Endothelial cell of umbilical vein (primary cell): ENCODE measurements at regions not wholly inside any gene's neighbourhood (a gene's known extent, or its start where the extent isn't known, plus 50 kb on each side); places are given as distances from the start of the nearest gene placed in this dataset.

Source experiments
- BruUV-seq: library from RNA; stranded (reverse); fragments of 400-500 nt; replicated peaks from 2 replicates; lab custom pipeline; 2021; lab: Mats Ljungman, UMichigan
- CTCF ChIA-PET: fragments of 300-600, 350-600 bp; sonication (Branson Sonifier 250); formaldehyde crosslinking; loops from one replicate; lab custom pipeline; 2021; ENCODE audit warnings: antibody characterized with exemption, inconsistent platforms; lab: Charles Lee
- POLR2A ChIA-PET: fragments of 300-600, 350-600 bp; sonication (Branson Sonifier 250); formaldehyde crosslinking; loops from one replicate; lab custom pipeline; 2021; ENCODE audit warnings: antibody characterized with exemption, inconsistent platforms; lab: Charles Lee
- DNase-seq: peaks from one replicate; pipeline ENCODE4 v3.0.0-alpha.2; 2011; ENCODE audit warnings: low read depth, low spot score
- FAIRE-seq: peaks from 2 replicates; lab custom pipeline; 2011; peaks lifted over from hg19 to GRCh38; lab: Jason Lieb, UNC
- H2AFZ ChIP-seq: 2 replicates; pipeline ENCODE4 v1.6.0; 2012; ENCODE audit warnings: low read depth, low read length, control low read depth, inconsistent platforms
- H3K27ac ChIP-seq: 2 replicates; pipeline ENCODE4 v1.5.1; 2011; ENCODE audit warnings: low read depth, mild to moderate bottlenecking, control low read depth, low read length, moderate library complexity; ENCODE audit not compliant: insufficient read depth
- H3K27me3 ChIP-seq, 2 experiments: 2 replicates each; pipeline versions ENCODE4 v1.6.0 to v1.6.1; 2011; ENCODE audit warnings: low read length in 2 of 2, mixed read lengths in 1 of 2; ENCODE audit not compliant: control insufficient read depth in 2 of 2, insufficient read depth in 2 of 2
- H3K36me3 ChIP-seq, 2 experiments: 2 replicates in 1 of 2; 3 replicates in 1 of 2; pipeline ENCODE4 v1.5.1; 2011; ENCODE audit warnings: low read length in 2 of 2, mild to moderate bottlenecking in 1 of 2, moderate library complexity in 1 of 2; ENCODE audit not compliant: control insufficient read depth in 2 of 2, insufficient read depth in 2 of 2; ENCODE audit errors: extremely low read depth in 1 of 2
- H3K4me1 ChIP-seq: 3 replicates; pipeline ENCODE4 v1.5.1; 2011; ENCODE audit warnings: mild to moderate bottlenecking, low read length; ENCODE audit not compliant: control insufficient read depth, insufficient read depth; ENCODE audit errors: extremely low read depth
- H3K4me2 ChIP-seq: 2 replicates; pipeline ENCODE4 v1.6.1; 2011; ENCODE audit warnings: low read length, control low read depth, mixed read lengths; ENCODE audit not compliant: insufficient read depth
- H3K4me3 ChIP-seq, 3 experiments: fragments of 200-600 bp in 1 of 3; sonication (generic), shearing (Covaris generic) in 1 of 3; replicated peaks in 1 of 3; 2 replicates each; pipeline ENCODE4 v1.5.1; 2011 to 2016; ENCODE audit warnings: control low read depth in 3 of 3, low read length in 3 of 3, mild to moderate bottlenecking in 2 of 3, inconsistent platforms in 1 of 3, low read depth in 1 of 3, moderate library complexity in 1 of 3; ENCODE audit not compliant: insufficient read depth in 1 of 3
- H3K79me2 ChIP-seq: 2 replicates; pipeline ENCODE4 v1.6.0; 2012; ENCODE audit warnings: low read length, inconsistent platforms; ENCODE audit not compliant: control insufficient read depth, insufficient read depth
- H3K9ac ChIP-seq: replicated peaks from 2 replicates; pipeline ENCODE3; 2011; ENCODE audit warnings: low read length, control low read depth; ENCODE audit not compliant: insufficient read depth; ENCODE audit errors: extremely low read depth
- H3K9me1 ChIP-seq: replicated peaks from 3 replicates; pipeline ENCODE4 v1.6.0; 2011; ENCODE audit warnings: mild to moderate bottlenecking, low read length; ENCODE audit not compliant: control insufficient read depth, insufficient read depth; ENCODE audit errors: extremely low read depth
- H3K9me3 ChIP-seq: replicated peaks from 2 replicates; pipeline ENCODE4 v1.5.1; 2012; ENCODE audit warnings: low read length, inconsistent platforms; ENCODE audit not compliant: control insufficient read depth, insufficient read depth
- H4K20me1 ChIP-seq: replicated peaks from 2 replicates; pipeline ENCODE3; 2011; ENCODE audit warnings: mild to moderate bottlenecking, low read length; ENCODE audit not compliant: control insufficient read depth, insufficient read depth; ENCODE audit errors: extremely low read depth
- CTCF ChIP-seq, 2 donors: IDR thresholded peaks; 1 replicate in 1 of 2; 2 replicates in 1 of 2; pipeline ENCODE4 v1.5.1; 2011; ENCODE audit warnings: low read length in 2 of 2, mild to moderate bottlenecking in 2 of 2, moderate library complexity in 2 of 2, control low read depth in 1 of 2, inconsistent platforms in 1 of 2, low read depth in 1 of 2; ENCODE audit not compliant: insufficient read depth in 1 of 2; ENCODE audit errors: extremely low read depth in 1 of 2
- EZH2 ChIP-seq: IDR thresholded peaks from 2 replicates; pipeline ENCODE4 v1.6.1; 2012; ENCODE audit warnings: borderline replicate concordance, low read depth, mild to moderate bottlenecking, moderate library complexity, low read length, inconsistent platforms; ENCODE audit not compliant: severe bottlenecking
- FOS ChIP-seq: IDR thresholded peaks from 2 replicates; pipeline ENCODE4 v1.6.1; 2011; ENCODE audit warnings: mild to moderate bottlenecking, low read length, moderate library complexity, borderline replicate concordance; ENCODE audit not compliant: insufficient read depth
- GATA2 ChIP-seq: IDR thresholded peaks from 2 replicates; pipeline ENCODE4 v1.7.0; 2011; ENCODE audit warnings: low read depth, mild to moderate bottlenecking, moderate library complexity, mixed read lengths, low read length; ENCODE audit not compliant: insufficient read length, insufficient read depth
- JUN ChIP-seq: IDR thresholded peaks from 2 replicates; pipeline ENCODE4 v1.6.1; 2011; ENCODE audit warnings: borderline replicate concordance, low read depth; ENCODE audit not compliant: insufficient read length, insufficient read depth
- MAX ChIP-seq: IDR thresholded peaks from 2 replicates; pipeline ENCODE4 v1.6.1; 2011; ENCODE audit not compliant: insufficient read depth, insufficient read length
- MYC ChIP-seq: IDR thresholded peaks from one replicate; pipeline ENCODE4 v1.6.1; 2011; ENCODE audit warnings: mild to moderate bottlenecking, low read depth, low read length
- POLR2A ChIP-seq: IDR thresholded peaks from 2 replicates; pipeline ENCODE4 v1.6.1; 2012; ENCODE audit warnings: low read depth, mild to moderate bottlenecking, control low read depth, low read length
- POLR2AphosphoS5 ChIP-seq: IDR thresholded peaks from 2 replicates; pipeline ENCODE4 v1.6.1; 2012; ENCODE audit warnings: low read depth, mild to moderate bottlenecking, control low read depth, low read length, moderate library complexity; ENCODE audit not compliant: insufficient read depth
- dilution Hi-C: fragments of 300-500 bp; cut with MboI; formaldehyde crosslinking; loops from one replicate; pipeline ENCODE4 v1.15.0; 2019; ENCODE audit warnings: low sequenced_read_pairs; ENCODE audit not compliant: extremely low pct_ligation_motif_present
- intact Hi-C: fragments of 100-400 bp; cut with micrococcal nuclease; formaldehyde crosslinking; loops from one replicate; pipeline ENCODE4 v1.10.0; 2022

GRCh38 chr7:41065663-41066062 lies 637.2 kb downstream of the INHBA start:
- DNase-seq, result no peak
- dilution Hi-C loops, result no loop called here
- no peak for TF ChIP-seq POLR2A
- TF ChIP-seq MAX, result no peak
- TF ChIP-seq CTCF (IDR thresholded peaks at IDR 0.05; ENCODE audit: extremely low read depth in 1 of 2, insufficient read depth in 1 of 2, low read depth in 1 of 2, low read length in 2 of 2), result no peak
- no peak for TF ChIP-seq POLR2AphosphoS5
- TF ChIP-seq MYC, result no peak
- TF ChIP-seq FOS, result no peak
- no peak for TF ChIP-seq GATA2
- no peak for TF ChIP-seq EZH2
- no peak for TF ChIP-seq JUN
- Histone ChIP-seq H3K4me1 (no peaks in the 10 kb centered on the region), H3K79me2 (no peaks in the 10 kb centered on the region), H3K9me1 (no peaks in the 10 kb centered on the region), H3K4me2 (no peak overlapping the region), H3K9me3 (no peaks in the 10 kb centered on the region), H2AFZ (no peak overlapping the region), H3K36me3 (no peaks in the 10 kb centered on the region), H4K20me1 (no peaks in the 10 kb centered on the region), H3K27ac (no peak overlapping the region), H3K9ac (no peak overlapping the region), H3K27me3 (no peaks in the 10 kb centered on the region), H3K4me3 (no peak overlapping the region)
- no TSS peak for BruUV-seq
- POLR2A ChIA-PET, result no interaction called here
- intact Hi-C loops, result no loop called here
- CTCF ChIA-PET, result no interaction called here
- no peak for FAIRE-seq
